PC-3 (cell line): ENCODE measurements at regions not wholly inside any gene's neighbourhood (a gene's known extent, or its start where the extent isn't known, plus 50 kb on each side); places are given as distances from the start of the nearest gene placed in this dataset.

ENCODE experiments used
- ATAC-seq: fragments of 200-7000 bp; cut with Tn5 transposase; 2 replicates; pipeline ENCODE4 v1.9.1; 2020; ENCODE audit warnings: mild to moderate bottlenecking, moderate library complexity
- BruUV-seq: library from RNA; stranded (reverse); fragments of 400-500 nt; replicated peaks from 2 replicates; lab custom pipeline; 2021; lab: Mats Ljungman, UMichigan
- CTCF ChIA-PET: fragments of 300-600 bp; sonication (Branson Sonifier 250); formaldehyde crosslinking; loops from one replicate; lab custom pipeline; 2022; ENCODE audit warnings: antibody characterized with exemption; lab: Charles Lee
- POLR2A ChIA-PET: fragments of 300-600 bp; sonication (Branson Sonifier 250); formaldehyde crosslinking; loops from one replicate; lab custom pipeline; 2022; ENCODE audit warnings: antibody characterized with exemption; ENCODE audit not compliant: unreplicated experiment; lab: Charles Lee
- DNase-seq: peaks from one replicate; pipeline ENCODE4 v3.0.0-alpha.2; 2015
- H2AFZ ChIP-seq: fragments of 300-600 bp; sonication (generic); 2 replicates; pipeline ENCODE4 v1.6.0; 2016; ENCODE audit warnings: antibody characterized with exemption, low read length
- H3F3A ChIP-seq: fragments of 300-600 bp; sonication (generic); one replicate; pipeline ENCODE4 v1.6.0; 2017; ENCODE audit warnings: antibody characterized with exemption, low read length, control low read depth, mild to moderate bottlenecking; ENCODE audit not compliant: unreplicated experiment
- H3K27ac ChIP-seq: fragments of 300-600 bp; sonication (generic); 2 replicates; pipeline ENCODE4 v1.5.1; 2016; ENCODE audit warnings: mild to moderate bottlenecking, low read length
- H3K27me3 ChIP-seq: fragments of 300-600 bp; sonication (generic); 2 replicates; pipeline ENCODE4 v1.6.1; 2016; ENCODE audit warnings: low read length, mixed read lengths
- H3K36me3 ChIP-seq: fragments of 300-600 bp; sonication (generic); 2 replicates; pipeline ENCODE4 v1.6.1; 2016; ENCODE audit warnings: low read depth, mixed run types, low read length, mixed read lengths
- H3K4me1 ChIP-seq: fragments of 300-600 bp; sonication (generic); 2 replicates; pipeline ENCODE4 v1.5.1; 2016; ENCODE audit warnings: low read length; ENCODE audit not compliant: insufficient read depth
- H3K4me2 ChIP-seq: fragments of 300-600 bp; sonication (generic); 2 replicates; pipeline ENCODE4 v1.6.0; 2016; ENCODE audit warnings: low read length
- H3K4me3 ChIP-seq: fragments of 300-600 bp; sonication (generic); 2 replicates; pipeline ENCODE4 v1.5.1; 2016; ENCODE audit warnings: mild to moderate bottlenecking, low read length, mixed read lengths
- H3K79me2 ChIP-seq: fragments of 300-600 bp; sonication (generic); 2 replicates; pipeline ENCODE4 v1.6.1; 2017; ENCODE audit warnings: low read length, mixed read lengths
- H3K9ac ChIP-seq: fragments of 300-600 bp; sonication (generic); 2 replicates; pipeline ENCODE4 v1.6.0; 2016; ENCODE audit warnings: mild to moderate bottlenecking, low read length
- H3K9me2 ChIP-seq: fragments of 300-600 bp; sonication (generic); replicated peaks from 2 replicates; pipeline ENCODE4 v1.6.1; 2016; ENCODE audit warnings: mixed run types, low read length, mixed read lengths
- H3K9me3 ChIP-seq: fragments of 300-600 bp; sonication (generic); 2 replicates; pipeline ENCODE4 v1.6.1; 2016; ENCODE audit warnings: low read length, mixed read lengths
- H4K20me1 ChIP-seq: fragments of 300-600 bp; sonication (generic); 2 replicates; pipeline ENCODE4 v1.6.1; 2016; ENCODE audit warnings: low read length, mixed read lengths
- EZH2 ChIP-seq: fragments of 300-600 bp; sonication (generic); IDR thresholded peaks from one replicate; pipeline ENCODE4 v1.6.1; 2017; ENCODE audit warnings: antibody characterized with exemption, mild to moderate bottlenecking, low read length; ENCODE audit not compliant: unreplicated experiment
- EZH2phosphoT487 ChIP-seq: fragments of 300-600 bp; sonication (generic); IDR thresholded peaks from 2 replicates; pipeline ENCODE4 v1.6.1; 2018; ENCODE audit warnings: mild to moderate bottlenecking, antibody characterized with exemption, low read length, borderline replicate concordance
- intact Hi-C: fragments of 100-400 bp; cut with micrococcal nuclease; formaldehyde crosslinking; loops from 2 replicates; pipeline ENCODE4 v1.9.0; 2023
- TF ChIP-seq, protein P1 (sequence below): fragments of 300-600 bp; sonication (generic); conservative IDR thresholded peaks from 2 replicates; pipeline ENCODE4 v1.5.1; 2017; ENCODE audit warnings: antibody characterized with exemption, low read depth, mild to moderate bottlenecking, low read length

GRCh38 chr5:152329207-152329606, 75.9 kb downstream of the NMUR2 start:
- POLR2A ChIA-PET = no interaction called here
- intact Hi-C loops = no loop called here

DNA sequence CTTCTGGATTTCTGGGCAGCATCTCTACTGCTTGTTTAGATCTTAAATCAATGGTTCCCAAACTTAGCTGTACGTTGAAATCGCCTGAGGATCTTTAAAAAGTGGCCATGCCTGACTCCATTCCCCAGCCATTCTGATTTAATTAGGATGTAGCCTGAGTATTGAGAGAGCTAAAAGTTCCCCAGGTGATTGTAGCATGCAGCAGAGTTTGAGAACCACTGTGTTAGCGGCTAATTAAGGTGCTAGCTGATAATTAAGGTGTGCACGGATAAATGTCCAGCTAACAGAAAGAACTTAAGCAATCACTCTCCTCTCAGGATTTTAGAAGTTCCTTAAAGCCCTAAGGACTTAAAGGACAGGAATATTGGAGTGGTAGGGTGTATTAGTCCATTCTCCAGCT, 89.1 kb downstream of the NMUR2 start:
- intact Hi-C loops = no loop called here
- no peaks in the 10 kb centered on the region for H4K20me1 ChIP-seq
- H3F3A ChIP-seq = no peaks in the 10 kb centered on the region
- H3K9ac ChIP-seq = no peak overlapping the region
- no peaks in the 10 kb centered on the region for H3K36me3 ChIP-seq
- ATAC-seq (no peak), DNase-seq (no peak)
- H3K9me3 ChIP-seq = no peaks in the 10 kb centered on the region
- no peak overlapping the region for H3K27ac ChIP-seq
- H2AFZ ChIP-seq = no peak overlapping the region
- ChIA-PET POLR2A (no interaction called here), CTCF (no interaction called here)
- H3K4me2 ChIP-seq = no peak overlapping the region
- TF ChIP-seq EZH2phosphoT487 = no peak
- TF ChIP-seq EZH2 = no peak
- TF ChIP-seq, protein P1, sequence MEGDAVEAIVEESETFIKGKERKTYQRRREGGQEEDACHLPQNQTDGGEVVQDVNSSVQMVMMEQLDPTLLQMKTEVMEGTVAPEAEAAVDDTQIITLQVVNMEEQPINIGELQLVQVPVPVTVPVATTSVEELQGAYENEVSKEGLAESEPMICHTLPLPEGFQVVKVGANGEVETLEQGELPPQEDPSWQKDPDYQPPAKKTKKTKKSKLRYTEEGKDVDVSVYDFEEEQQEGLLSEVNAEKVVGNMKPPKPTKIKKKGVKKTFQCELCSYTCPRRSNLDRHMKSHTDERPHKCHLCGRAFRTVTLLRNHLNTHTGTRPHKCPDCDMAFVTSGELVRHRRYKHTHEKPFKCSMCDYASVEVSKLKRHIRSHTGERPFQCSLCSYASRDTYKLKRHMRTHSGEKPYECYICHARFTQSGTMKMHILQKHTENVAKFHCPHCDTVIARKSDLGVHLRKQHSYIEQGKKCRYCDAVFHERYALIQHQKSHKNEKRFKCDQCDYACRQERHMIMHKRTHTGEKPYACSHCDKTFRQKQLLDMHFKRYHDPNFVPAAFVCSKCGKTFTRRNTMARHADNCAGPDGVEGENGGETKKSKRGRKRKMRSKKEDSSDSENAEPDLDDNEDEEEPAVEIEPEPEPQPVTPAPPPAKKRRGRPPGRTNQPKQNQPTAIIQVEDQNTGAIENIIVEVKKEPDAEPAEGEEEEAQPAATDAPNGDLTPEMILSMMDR = no peak
- no peak overlapping the region for H3K4me3 ChIP-seq
- no peaks in the 10 kb centered on the region for H3K4me1 ChIP-seq
- peaks cover 24% of the 10 kb centered on the region; the same call in 1 of the 2 replicates for H3K27me3 ChIP-seq
- no peaks in the 10 kb centered on the region for H3K9me2 ChIP-seq
- BruUV-seq = no TSS peak
- H3K79me2 ChIP-seq = no peaks in the 10 kb centered on the region

More at GRCh38 chr5:152329207-152329606, 75.9 kb downstream of the NMUR2 start:
- CTCF ChIA-PET = no interaction called here
- TF ChIP-seq, protein P1 = no peak
- TF ChIP-seq EZH2phosphoT487 = no peak
- no peak for TF ChIP-seq EZH2
- H3K36me3 ChIP-seq = no peaks in the 10 kb centered on the region
- no peaks in the 10 kb centered on the region for H3K4me1 ChIP-seq
- no TSS peak for BruUV-seq
- H3K79me2 ChIP-seq = no peaks in the 10 kb centered on the region
- DNase-seq (no peak), ATAC-seq (no peak; the same call in 1 of the 2 replicates)
- no peak overlapping the region for H3K9ac ChIP-seq
- no peak overlapping the region for H3K4me2 ChIP-seq
- H2AFZ ChIP-seq = no peak overlapping the region
- H3K9me2 ChIP-seq = no peaks in the 10 kb centered on the region
- no peak overlapping the region for H3K27ac ChIP-seq
- no peaks in the 10 kb centered on the region for H3F3A ChIP-seq
- no peaks in the 10 kb centered on the region for H4K20me1 ChIP-seq
- no peak overlapping the region for H3K4me3 ChIP-seq
- H3K27me3 ChIP-seq = no peaks in the 10 kb centered on the region
- H3K9me3 ChIP-seq = no peaks in the 10 kb centered on the region

DNA sequence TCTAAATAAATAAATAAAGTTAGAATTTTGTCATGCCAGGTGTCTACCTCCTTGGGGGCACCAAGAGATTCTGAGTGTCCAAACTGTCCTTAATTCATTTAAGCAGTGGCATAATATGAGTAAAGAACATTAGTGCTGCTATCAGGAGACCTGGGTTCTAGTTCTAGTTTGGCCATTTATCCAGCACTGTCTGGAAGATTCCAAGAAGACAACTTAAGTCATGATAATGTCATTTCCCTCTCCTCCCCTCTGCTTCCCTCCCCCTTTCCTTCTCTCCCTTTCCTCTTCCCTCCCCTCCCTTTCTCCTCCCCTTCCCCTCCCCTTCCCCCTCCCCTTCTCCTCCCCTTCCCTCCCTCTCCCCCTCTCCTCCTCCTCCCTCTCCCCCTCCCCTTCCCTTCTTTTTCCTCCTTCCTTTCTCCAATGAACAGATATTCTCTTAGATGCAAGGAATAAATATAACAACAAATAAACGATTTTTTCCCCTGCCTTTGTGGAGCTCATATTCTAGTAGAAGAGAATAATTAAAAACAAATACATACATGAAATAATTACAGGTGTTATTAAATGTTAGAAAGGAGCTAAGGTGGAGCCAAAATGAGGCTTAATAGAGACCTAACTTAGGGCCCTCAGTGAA, 90.8 kb downstream of the NMUR2 start:
- TF ChIP-seq EZH2 (no peak), EZH2phosphoT487 (no peak)
- TF ChIP-seq, protein P1 = no peak
- H3K4me2 ChIP-seq = no peak overlapping the region
- CTCF ChIA-PET = interaction anchor here (0.5 kb wide), 1 partner anchor 83 kb away, joined by 3 read pairs; no protein-coding TSS in a partner anchor

More for the DNA sequence above, 90.8 kb downstream of the NMUR2 start:
- no peak overlapping the region for H3K9ac ChIP-seq
- H3K27me3 ChIP-seq = peaks cover 20% of the 10 kb centered on the region; the same call in 1 of the 2 replicates
- no TSS peak for BruUV-seq
- H3K4me3 ChIP-seq = no peak overlapping the region
- H3K9me2 ChIP-seq = no peaks in the 10 kb centered on the region
- H3K36me3 ChIP-seq = no peaks in the 10 kb centered on the region
- no peaks in the 10 kb centered on the region for H3F3A ChIP-seq
- no peaks in the 10 kb centered on the region for H4K20me1 ChIP-seq
- no peaks in the 10 kb centered on the region for H3K4me1 ChIP-seq
- H2AFZ ChIP-seq = no peak overlapping the region
- no peaks in the 10 kb centered on the region for H3K79me2 ChIP-seq
- ATAC-seq (no peak), DNase-seq (no peak)
- H3K27ac ChIP-seq = no peak overlapping the region
- intact Hi-C loops = no loop called here
- H3K9me3 ChIP-seq = no peaks in the 10 kb centered on the region
- POLR2A ChIA-PET = no interaction called here
